Upper lobe of left lung (tissue), 4 donors: ENCODE measurements at regions not wholly inside any gene's neighbourhood (a gene's known extent, or its start where the extent isn't known, plus 50 kb on each side); places are given as distances from the start of the nearest gene placed in this dataset.

Experiments used
- EP300 ChIP-seq, 4 donors: sonication (generic); formaldehyde crosslinking; IDR thresholded peaks; one replicate each; pipeline ENCODE4 v1.5.1; 2017; ENCODE audit warnings: antibody characterized with exemption in 4 of 4, control low read depth in 2 of 4
- POLR2A ChIP-seq, 4 donors: fragments of 450-650 bp; IDR thresholded peaks; one replicate each; pipeline ENCODE4 v1.5.1; 2016 to 2017; ENCODE audit warnings: antibody characterized with exemption in 4 of 4, mild to moderate bottlenecking in 2 of 4
- POLR2AphosphoS5 ChIP-seq, 2 donors: sonication (generic); formaldehyde crosslinking; IDR thresholded peaks; one replicate each; pipeline ENCODE4 v1.5.1; 2017; ENCODE audit warnings: antibody characterized with exemption in 2 of 2
- TF ChIP-seq, protein P1 (sequence below), 6 experiments: fragments of 450-650 bp in 4 of 6; fragments of 200-600 bp in 2 of 6; sonication (generic) in 2 of 6; IDR thresholded peaks; one replicate each; pipeline ENCODE4 v1.5.1; 2016 to 2019; ENCODE audit warnings: antibody characterized with exemption in 6 of 6

DNA sequence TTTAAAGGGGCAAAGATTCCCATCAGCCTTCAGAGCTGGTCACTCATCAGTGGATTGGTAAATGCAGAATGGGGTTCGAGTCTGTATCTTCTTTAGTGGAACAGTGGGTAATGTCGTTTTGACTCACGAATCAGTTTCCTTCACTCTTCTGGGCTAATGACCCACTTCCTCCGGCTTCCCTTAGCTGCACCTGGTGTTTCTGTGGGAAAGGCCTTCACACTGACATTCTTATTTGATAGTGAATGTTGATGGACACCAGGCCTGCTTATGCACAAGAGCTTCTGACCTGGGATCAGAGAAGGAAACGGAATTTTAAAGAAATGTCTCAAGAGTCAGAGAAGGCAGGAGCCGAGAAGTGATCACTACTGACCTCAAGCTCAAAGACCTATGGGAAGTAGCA is 272.0 kb upstream of the SULF2 start:
- TF ChIP-seq, protein P1, sequence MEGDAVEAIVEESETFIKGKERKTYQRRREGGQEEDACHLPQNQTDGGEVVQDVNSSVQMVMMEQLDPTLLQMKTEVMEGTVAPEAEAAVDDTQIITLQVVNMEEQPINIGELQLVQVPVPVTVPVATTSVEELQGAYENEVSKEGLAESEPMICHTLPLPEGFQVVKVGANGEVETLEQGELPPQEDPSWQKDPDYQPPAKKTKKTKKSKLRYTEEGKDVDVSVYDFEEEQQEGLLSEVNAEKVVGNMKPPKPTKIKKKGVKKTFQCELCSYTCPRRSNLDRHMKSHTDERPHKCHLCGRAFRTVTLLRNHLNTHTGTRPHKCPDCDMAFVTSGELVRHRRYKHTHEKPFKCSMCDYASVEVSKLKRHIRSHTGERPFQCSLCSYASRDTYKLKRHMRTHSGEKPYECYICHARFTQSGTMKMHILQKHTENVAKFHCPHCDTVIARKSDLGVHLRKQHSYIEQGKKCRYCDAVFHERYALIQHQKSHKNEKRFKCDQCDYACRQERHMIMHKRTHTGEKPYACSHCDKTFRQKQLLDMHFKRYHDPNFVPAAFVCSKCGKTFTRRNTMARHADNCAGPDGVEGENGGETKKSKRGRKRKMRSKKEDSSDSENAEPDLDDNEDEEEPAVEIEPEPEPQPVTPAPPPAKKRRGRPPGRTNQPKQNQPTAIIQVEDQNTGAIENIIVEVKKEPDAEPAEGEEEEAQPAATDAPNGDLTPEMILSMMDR (IDR thresholded peaks at IDR 0.05) = no peak
- TF ChIP-seq EP300 (IDR thresholded peaks at IDR 0.05) (no peak), POLR2AphosphoS5 (IDR thresholded peaks at IDR 0.05) (no peak), POLR2A (IDR thresholded peaks at IDR 0.05) (no peak)
